GM21723 (cell line): ENCODE measurements at regions not wholly inside any gene's neighbourhood (a gene's known extent, or its start where the extent isn't known, plus 50 kb on each side); places are given as distances from the start of the nearest gene placed in this dataset.
"Not testable (repeated sequence)": the region's sequence is repeated elsewhere in the genome, so short reads cannot be mapped to it uniquely, and the experiment has no call there.

Experiments
- ATAC-seq: cut with Tn5 transposase; IDR thresholded peaks from one replicate; pipeline ENCODE4 v1.9.1; 2021; ENCODE audit warnings: mild to moderate bottlenecking, moderate library complexity; ENCODE audit not compliant: unreplicated experiment

- no peak for ATAC-seq
Observed at GRCh38 chr2:186949726-186950256, 100.8 kb upstream of the ZSWIM2 start.

DNA sequence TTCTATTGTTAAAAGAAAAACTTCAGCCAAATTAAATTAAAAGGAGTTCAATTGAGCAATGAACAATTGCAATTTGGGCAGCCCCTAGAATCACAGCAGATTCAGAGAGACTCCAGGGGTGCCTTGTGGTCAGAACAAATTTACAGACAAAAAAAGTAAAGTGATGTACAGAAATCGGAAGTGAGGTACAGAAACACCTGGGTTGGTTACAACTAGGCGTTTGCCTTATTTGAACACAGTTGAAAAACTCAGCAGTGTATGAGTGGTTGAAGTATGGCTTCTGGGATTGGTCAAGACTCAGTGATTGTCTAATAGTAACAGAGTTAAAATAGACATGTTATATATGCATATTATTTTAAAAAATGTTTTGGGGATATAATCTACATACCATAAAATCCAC is 98.5 kb upstream of the ZSWIM2 start:
- ATAC-seq: no peak

DNA sequence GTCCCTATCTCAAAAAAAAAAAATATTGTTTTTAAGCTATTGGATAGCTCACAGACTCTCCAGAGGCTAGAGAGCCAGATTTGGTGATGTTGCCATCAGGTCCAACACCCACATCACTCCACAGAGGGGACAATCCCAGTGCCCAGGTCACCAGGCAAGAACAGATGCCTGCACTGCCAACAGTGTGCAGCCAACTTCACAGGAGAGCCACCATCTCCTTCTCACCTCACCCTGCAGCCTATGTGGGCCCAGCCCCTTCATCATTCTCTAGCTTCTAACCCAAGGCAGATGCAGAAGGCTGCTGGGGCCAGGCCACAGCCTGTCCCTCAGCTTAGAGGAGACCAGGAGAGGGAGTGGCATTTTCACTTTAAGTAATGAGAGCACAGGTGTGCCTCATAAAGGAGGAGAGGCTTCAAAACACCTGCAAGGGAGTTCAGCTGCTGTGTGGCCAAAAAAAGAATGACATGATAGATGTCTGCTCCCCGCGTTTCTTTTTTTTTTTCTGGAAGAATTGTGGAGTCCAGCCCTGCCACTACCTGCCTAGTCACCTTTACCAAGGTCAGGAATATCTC is 98.0 kb upstream of the ZSWIM2 start:
- no peak for ATAC-seq

- ATAC-seq: no peak
Observed at GRCh38 chr2:186941853-186942252, 92.9 kb upstream of the ZSWIM2 start.

DNA sequence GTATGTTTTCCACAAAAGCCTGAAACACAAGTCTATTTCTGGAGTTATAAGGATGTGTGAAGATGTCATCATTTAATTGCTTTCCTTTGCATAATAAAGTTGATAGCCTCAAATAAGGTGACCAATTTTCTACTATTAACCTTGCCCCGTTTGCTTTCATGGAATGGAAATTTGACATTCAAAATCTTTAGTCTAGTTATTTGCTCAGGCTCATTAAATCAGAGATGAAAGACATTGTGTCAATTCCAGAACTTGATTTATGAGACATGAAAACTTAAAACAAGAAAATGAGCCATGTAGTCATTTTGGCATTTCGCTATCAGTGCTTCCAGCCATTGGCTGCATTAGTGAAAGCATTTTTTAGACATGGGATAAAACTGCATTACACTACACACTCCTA is 91.5 kb upstream of the ZSWIM2 start:
- no peak for ATAC-seq

DNA sequence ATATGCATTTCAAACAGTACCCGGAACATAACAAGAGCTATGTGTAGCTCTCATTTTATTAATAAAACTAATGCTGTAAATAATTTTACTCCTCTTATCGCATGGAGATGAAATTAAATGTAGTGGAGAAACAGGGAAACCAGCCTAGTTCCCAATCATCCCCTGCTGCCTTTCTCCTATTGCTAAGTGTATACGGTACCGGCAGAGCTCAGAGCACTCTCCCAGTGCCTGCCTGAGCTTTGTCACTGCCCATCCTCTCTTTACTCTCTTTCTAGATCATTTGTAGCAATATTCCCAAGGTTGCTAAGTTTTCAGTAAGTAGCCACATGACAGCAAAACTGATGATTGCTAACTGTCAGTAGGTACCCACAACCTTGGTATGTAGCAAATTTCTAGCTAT is 85.5 kb upstream of the ZSWIM2 start:
- ATAC-seq: no peak

DNA sequence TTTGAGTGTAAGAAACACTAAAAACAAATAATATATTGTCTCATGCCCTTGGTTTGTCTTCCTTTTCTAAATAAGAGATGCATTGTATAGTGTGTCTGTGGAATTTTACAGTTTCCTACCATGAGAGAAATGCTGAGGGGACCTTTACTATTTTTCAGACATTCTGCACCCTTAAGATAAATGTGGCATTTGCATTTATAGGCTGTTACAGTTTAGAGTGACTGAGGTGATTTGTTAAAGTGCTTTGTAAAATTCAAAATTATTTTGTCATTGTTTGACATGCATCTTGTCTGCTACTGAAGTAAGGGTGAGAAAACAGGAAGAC is 78.9 kb upstream of the ZSWIM2 start:
- no peak for ATAC-seq

GRCh38 chr2:186927185-186927866 is 78.4 kb upstream of the ZSWIM2 start:
- no peak for ATAC-seq

GRCh38 chr2:186925514-186925913 is 76.5 kb upstream of the ZSWIM2 start:
- no peak for ATAC-seq

DNA sequence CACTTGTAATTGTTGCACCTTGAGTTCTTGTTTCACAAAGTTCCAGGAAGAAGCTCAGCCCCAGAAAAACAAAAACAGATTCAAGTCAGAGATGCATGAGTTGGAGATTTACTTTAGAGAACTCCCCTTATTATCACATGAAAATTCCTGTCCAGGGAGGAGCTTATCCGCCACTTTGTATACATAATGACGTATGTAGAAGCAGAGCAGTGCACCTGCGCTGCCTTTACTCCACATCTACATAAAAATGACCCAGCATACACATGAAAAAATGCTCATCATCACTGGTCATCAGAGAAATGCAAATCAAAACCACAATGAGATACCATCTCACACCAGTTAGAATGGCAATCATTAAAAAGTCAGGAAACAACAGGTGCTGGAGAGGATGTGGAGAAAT is 73.3 kb upstream of the ZSWIM2 start:
- not testable (repeated sequence) for ATAC-seq

- ATAC-seq: no peak
Observed at GRCh38 chr2:186919296-186919695, 70.3 kb upstream of the ZSWIM2 start.

- no peak for ATAC-seq
Observed at GRCh38 chr2:186918495-186918894, 69.5 kb upstream of the ZSWIM2 start.

- no peak for ATAC-seq
Observed at GRCh38 chr2:186917866-186918265, 68.9 kb upstream of the ZSWIM2 start.

DNA sequence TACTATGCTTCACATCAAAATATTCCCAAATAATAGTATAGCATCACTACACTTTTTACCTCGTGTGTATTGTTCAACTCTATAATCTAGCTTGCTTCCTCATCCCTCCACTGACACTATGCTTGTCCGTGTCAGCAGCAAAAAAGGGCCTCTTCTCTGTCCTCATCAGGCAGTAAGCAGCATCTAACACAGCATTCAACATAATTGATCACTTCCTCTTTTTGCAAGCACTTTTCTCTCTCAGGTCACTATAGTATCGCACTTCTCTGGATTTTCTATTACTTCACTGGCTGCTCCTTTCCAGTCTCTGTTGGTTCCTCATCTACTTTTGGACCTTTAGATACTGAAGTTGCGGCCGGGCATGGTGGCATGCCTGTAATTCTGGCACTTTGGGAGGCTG is 64.9 kb upstream of the ZSWIM2 start:
- ATAC-seq: peak; percentile 98

GRCh38 chr2:186912979-186913378 is 64.0 kb upstream of the ZSWIM2 start:
- ATAC-seq: no peak

- ATAC-seq: no peak
Observed at GRCh38 chr2:186911551-186912085, 62.6 kb upstream of the ZSWIM2 start.

- ATAC-seq: no peak
Observed at GRCh38 chr2:186910996-186911395, 62.0 kb upstream of the ZSWIM2 start.

- no peak for ATAC-seq
Observed at GRCh38 chr2:186909095-186909494, 60.1 kb upstream of the ZSWIM2 start.

- ATAC-seq: no peak
Observed at GRCh38 chr2:186907897-186908296, 58.9 kb upstream of the ZSWIM2 start.

DNA sequence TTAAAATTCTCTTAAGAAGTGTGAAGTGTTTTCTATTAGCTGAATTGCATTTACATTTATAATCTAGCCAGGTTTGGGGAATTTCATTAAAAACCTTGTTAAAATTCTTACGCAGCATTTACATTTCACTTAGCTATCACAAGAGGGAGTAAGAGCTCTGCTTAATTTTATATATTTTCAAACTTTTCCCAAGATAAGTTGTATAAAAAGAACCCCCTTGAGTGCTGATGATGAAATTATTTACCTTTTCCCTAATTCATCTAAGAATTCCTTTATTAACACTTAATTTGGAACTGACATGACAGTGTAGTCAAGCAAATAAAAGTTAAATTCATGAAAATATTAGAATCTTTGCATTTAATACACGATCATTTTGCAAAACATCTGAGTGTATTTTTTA is 54.2 kb upstream of the ZSWIM2 start:
- no peak for ATAC-seq
